ENCODE measurements at regions not wholly inside any gene's neighbourhood (a gene's known extent, or its start where the extent isn't known, plus 50 kb on each side); places are given as distances from the start of the nearest gene placed in this dataset.

DNA sequence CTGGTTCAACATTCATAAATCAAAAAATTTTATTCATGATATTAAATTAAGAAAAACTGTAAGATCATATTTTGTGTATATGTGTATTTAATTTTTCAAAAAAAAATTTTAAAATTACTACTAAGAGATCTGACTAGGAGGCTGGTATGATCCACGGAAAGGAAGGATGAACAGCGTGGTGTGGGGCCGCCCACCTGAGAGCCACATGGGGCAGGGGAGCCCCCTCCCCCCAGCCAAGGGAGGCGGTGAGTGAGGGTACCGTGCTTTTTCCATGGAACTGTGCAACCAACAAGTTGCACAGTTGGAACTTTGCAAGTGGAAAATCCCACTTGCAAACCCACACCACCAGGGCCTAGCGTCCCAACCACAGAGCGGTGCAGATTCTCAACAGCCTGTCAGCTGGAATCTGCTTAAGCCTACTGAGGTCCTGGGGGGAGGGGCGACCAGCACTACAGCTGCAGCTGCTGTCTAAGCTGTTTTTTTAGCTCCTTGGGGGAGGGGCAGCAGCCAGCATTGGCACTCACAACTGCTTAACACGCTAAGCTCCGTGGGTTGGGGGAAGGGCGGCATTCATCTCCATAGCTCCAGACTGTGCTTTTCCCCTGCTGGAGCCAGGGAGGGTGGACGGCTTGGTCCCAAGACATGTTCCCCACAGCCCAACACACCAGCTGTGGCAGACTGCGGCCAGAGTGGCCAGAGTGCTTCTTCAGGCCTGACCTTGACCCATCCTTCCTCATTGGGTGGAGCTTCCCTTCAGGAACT, 94.2 kb upstream of the IGFBP3 start:
- H3K36me3 ChIP-seq = no peaks in the 10 kb centered on the region
- no peak overlapping the region for H3K4me3 ChIP-seq
- H3K27ac ChIP-seq = no peak overlapping the region
- H3K4me1 ChIP-seq = peaks cover 0 to 10% (median 4%) of the 10 kb centered on the region in 12 donors
- ATAC-seq = peak; percentile 47 to 83 (median 61)
- 38 to 60% (median 40%) methylated on average over 9 to 13 of the region's 13 CpGs for WGBS, 4 donors
- intact Hi-C loops (cut with DNase I) = no loop called here
- DNase-seq = peak; percentile 62 to 85 (median 76)
- no peaks in the 10 kb centered on the region for H3K27me3 ChIP-seq
- TF ChIP-seq POLR2A (IDR thresholded peaks at IDR 0.05) = no peak
- TF ChIP-seq, protein P1, sequence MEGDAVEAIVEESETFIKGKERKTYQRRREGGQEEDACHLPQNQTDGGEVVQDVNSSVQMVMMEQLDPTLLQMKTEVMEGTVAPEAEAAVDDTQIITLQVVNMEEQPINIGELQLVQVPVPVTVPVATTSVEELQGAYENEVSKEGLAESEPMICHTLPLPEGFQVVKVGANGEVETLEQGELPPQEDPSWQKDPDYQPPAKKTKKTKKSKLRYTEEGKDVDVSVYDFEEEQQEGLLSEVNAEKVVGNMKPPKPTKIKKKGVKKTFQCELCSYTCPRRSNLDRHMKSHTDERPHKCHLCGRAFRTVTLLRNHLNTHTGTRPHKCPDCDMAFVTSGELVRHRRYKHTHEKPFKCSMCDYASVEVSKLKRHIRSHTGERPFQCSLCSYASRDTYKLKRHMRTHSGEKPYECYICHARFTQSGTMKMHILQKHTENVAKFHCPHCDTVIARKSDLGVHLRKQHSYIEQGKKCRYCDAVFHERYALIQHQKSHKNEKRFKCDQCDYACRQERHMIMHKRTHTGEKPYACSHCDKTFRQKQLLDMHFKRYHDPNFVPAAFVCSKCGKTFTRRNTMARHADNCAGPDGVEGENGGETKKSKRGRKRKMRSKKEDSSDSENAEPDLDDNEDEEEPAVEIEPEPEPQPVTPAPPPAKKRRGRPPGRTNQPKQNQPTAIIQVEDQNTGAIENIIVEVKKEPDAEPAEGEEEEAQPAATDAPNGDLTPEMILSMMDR (IDR thresholded peaks at IDR 0.05) = no peak
- peaks cover 0 to 12% (median 0%) of the 10 kb centered on the region in 12 donors for H3K9me3 ChIP-seq

DNA sequence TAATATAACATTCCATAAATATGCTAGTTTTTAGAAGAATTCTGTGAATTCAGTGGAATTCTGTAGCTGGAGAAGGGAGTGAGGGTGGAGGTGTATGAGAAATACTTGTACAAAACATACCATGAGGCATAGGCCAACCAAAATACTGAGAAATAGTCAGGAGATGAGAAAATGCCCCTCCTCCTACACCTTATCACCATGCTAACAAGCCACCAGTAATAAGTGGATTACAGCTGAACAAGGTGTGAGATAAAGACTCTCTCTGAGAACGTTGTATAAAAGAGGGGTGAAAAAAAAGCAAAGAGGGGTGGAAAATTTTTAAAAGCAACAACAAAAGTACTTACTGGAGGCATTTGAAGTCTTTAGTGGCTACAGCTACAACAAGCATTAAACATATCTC, 90.4 kb upstream of the IGFBP3 start:
- H3K9me3 ChIP-seq = peaks cover 0 to 4% (median 0%) of the 10 kb centered on the region in 12 donors
- no peak for DNase-seq
- H3K4me1 ChIP-seq = peaks cover 0 to 23% (median 4%) of the 10 kb centered on the region in 12 donors
- no peak overlapping the region for H3K4me3 ChIP-seq
- no peak overlapping the region for H3K27ac ChIP-seq
- no peaks in the 10 kb centered on the region for H3K27me3 ChIP-seq
- TF ChIP-seq, protein P1 (IDR thresholded peaks at IDR 0.05) = no peak
- TF ChIP-seq POLR2A (IDR thresholded peaks at IDR 0.05) = no peak
- intact Hi-C loops (cut with DNase I) = no loop called here
- WGBS, 4 donors = 17 to 40% (median 32%) methylated on average over 1 of the region's 1 CpG
- no peak for ATAC-seq
- no peaks in the 10 kb centered on the region for H3K36me3 ChIP-seq

DNA sequence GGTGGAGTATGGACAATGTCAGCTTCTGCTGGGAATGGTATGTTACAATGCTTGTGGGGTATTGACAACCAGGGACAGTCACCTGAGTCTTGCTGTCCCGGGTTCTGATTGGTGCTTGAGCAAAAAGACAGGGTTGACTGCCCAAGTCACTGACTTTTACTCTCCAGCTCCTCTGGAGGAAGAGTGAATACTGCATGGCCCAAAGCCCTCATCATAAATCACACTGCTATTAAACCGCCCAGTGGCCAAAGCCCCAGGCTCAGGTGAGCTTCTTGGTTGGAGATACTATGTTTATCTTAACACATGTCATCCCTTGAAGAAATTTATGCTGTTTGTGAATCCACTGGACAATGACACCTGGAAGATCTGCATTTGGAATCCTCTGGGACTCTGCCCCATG, 90.0 kb upstream of the IGFBP3 start:
- intact Hi-C loops (cut with DNase I) = no loop called here
- Histone ChIP-seq H3K27me3 (no peaks in the 10 kb centered on the region), H3K27ac (no peak overlapping the region), H3K36me3 (no peaks in the 10 kb centered on the region), H3K9me3 (peaks cover 0 to 6% (median 0%) of the 10 kb centered on the region in 12 donors), H3K4me3 (no peak overlapping the region), H3K4me1 (peaks cover 0 to 23% (median 4%) of the 10 kb centered on the region in 12 donors)
- ATAC-seq (no peak), DNase-seq (no peak)
- no peak for TF ChIP-seq POLR2A (IDR thresholded peaks at IDR 0.05)
- TF ChIP-seq, protein P1 (IDR thresholded peaks at IDR 0.05) = no peak
- 91 to 100% (median 95%) methylated on average over 2 of the region's 2 CpGs for WGBS, 4 donors

DNA sequence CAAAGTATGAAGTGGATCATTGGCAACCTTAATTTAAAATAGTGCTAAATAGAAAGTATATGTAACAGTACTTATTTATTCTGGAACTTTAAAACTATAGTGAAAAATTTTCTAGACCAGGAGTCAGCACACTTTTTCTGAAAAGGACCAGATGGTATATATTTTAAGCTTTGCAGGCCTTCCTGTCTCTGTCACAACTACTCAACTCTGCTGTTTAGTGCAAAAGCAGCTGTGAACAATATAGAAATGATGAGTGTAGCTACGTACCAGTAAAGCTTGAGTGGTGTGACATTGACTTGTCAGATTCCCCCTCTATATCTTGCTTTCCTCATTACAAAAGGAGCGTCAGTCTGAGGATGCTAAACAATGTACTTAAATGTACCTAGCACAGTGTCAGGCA, 88.1 kb upstream of the IGFBP3 start:
- H3K4me1 ChIP-seq = peaks cover 0 to 14% (median 0%) of the 10 kb centered on the region in 12 donors
- no peak for ATAC-seq
- TF ChIP-seq, protein P1 (IDR thresholded peaks at IDR 0.05) = no peak
- TF ChIP-seq POLR2A (IDR thresholded peaks at IDR 0.05) = no peak
- H3K27ac ChIP-seq = no peak overlapping the region
- intact Hi-C loops (cut with DNase I) = no loop called here
- H3K9me3 ChIP-seq = peaks cover 0 to 6% (median 0%) of the 10 kb centered on the region in 12 donors
- H3K4me3 ChIP-seq = no peak overlapping the region
- 86 to 92% (median 89%) methylated on average over 2 of the region's 2 CpGs for WGBS, 4 donors
- no peaks in the 10 kb centered on the region for H3K27me3 ChIP-seq
- no peaks in the 10 kb centered on the region for H3K36me3 ChIP-seq
- no peak for DNase-seq

Measured in heart left ventricle (tissue), 16 donors.